Activated T-helper 17 cell treated with anti-CD3 and anti-CD28 coated beads, Interleukin-2, amount 50 U/mL, for 72 hours (primary cell): ENCODE measurements at regions not wholly inside any gene's neighbourhood (a gene's known extent, or its start where the extent isn't known, plus 50 kb on each side); places are given as distances from the start of the nearest gene placed in this dataset.

Experiments used
- ATAC-seq: fragments of 150-1000 bp; cut with Tn5 transposase; replicated peaks from 2 replicates; pipeline ENCODE4 v1.10.0; 2021; ENCODE audit warnings: mild to moderate bottlenecking, moderate library complexity
- H3K27ac Mint-ChIP-seq: one replicate; pipeline ENCODE4 v1.8.0; 2022; ENCODE audit warnings: mixed read lengths
- H3K27me3 Mint-ChIP-seq: one replicate; pipeline ENCODE4 v1.8.0; 2022; ENCODE audit warnings: mixed read lengths
- H3K36me3 Mint-ChIP-seq: one replicate; pipeline ENCODE4 v1.8.0; 2022; ENCODE audit warnings: low read depth, mild to moderate bottlenecking, mixed read lengths
- H3K4me1 Mint-ChIP-seq: one replicate; pipeline ENCODE4 v1.8.0; 2022; ENCODE audit warnings: mixed read lengths
- H3K4me3 Mint-ChIP-seq: one replicate; pipeline ENCODE4 v1.8.0; 2022; ENCODE audit warnings: mild to moderate bottlenecking, mixed read lengths
- H3K9me3 Mint-ChIP-seq: one replicate; pipeline ENCODE4 v1.8.0; 2022; ENCODE audit warnings: mixed read lengths

GRCh38 chr21:41559658-41560631, 52.0 kb upstream of the TMPRSS2 start:
- Mint-ChIP-seq H3K9me3 (no peaks in the 10 kb centered on the region), H3K27ac (peak overlapping the region; percentile 42), H3K36me3 (no peaks in the 10 kb centered on the region), H3K4me1 (peaks cover 5% of the 10 kb centered on the region), H3K27me3 (peaks cover 27% of the 10 kb centered on the region), H3K4me3 (peak overlapping the region; percentile 34)
- peak; percentile 90 for ATAC-seq

GRCh38 chr21:41558842-41559241, 50.9 kb upstream of the TMPRSS2 start:
- Mint-ChIP-seq H3K27me3 (peaks cover 27% of the 10 kb centered on the region), H3K36me3 (no peaks in the 10 kb centered on the region), H3K27ac (no peak overlapping the region), H3K9me3 (no peaks in the 10 kb centered on the region), H3K4me3 (no peak overlapping the region), H3K4me1 (peaks cover 4% of the 10 kb centered on the region)
- no peak for ATAC-seq

DNA sequence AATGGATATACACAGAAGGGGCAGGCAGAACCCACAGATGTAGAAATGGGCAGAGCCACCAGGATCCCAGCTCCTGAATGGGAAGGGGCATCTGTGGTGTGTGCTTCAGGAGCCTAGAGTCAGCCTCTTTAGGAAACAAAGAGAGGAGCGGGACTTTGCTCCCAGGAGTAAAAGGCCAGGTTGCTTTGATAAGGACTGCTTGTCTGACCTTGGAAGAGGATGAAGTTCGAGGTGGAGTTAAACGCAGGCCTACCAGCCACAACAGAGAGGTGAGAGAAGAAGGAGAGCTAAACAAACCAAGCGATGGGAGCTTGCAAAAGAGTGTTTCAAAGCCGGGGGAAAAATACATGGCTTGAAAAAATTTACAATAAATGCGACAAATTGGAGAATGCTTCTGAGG, 49.9 kb upstream of the TMPRSS2 start:
- no peak for ATAC-seq
- no peak overlapping the region for H3K4me3 Mint-ChIP-seq
- H3K4me1 Mint-ChIP-seq = peaks cover 4% of the 10 kb centered on the region
- H3K27ac Mint-ChIP-seq = no peak overlapping the region
- H3K36me3 Mint-ChIP-seq = no peaks in the 10 kb centered on the region
- H3K9me3 Mint-ChIP-seq = no peaks in the 10 kb centered on the region
- H3K27me3 Mint-ChIP-seq = peaks cover 27% of the 10 kb centered on the region
